ENCODE measurements at regions not wholly inside any gene's neighbourhood (a gene's known extent, or its start where the extent isn't known, plus 50 kb on each side); places are given as distances from the start of the nearest gene placed in this dataset.

GRCh38 chr5:141790630-141791029 is 87.6 kb downstream of the PCDH1 start:
- DNase-seq (ENCODE audit: low spot score in 2 of 2) = no peak
- no peaks in the 10 kb centered on the region for H3K9me3 ChIP-seq
- H3K4me3 ChIP-seq = no peak overlapping the region
- H3K27me3 ChIP-seq = no peaks in the 10 kb centered on the region
- no peak overlapping the region for H3K27ac ChIP-seq
- H3K36me3 ChIP-seq = no peaks in the 10 kb centered on the region
- TF ChIP-seq CTCF (IDR thresholded peaks at IDR 0.05) = no peak
- no peak for TF ChIP-seq POLR2A (IDR thresholded peaks at IDR 0.05)
- WGBS, 2 donors = 85 to 88% methylated on average over 3 of the region's 3 CpGs
- no peaks in the 10 kb centered on the region for H3K4me1 ChIP-seq

DNA sequence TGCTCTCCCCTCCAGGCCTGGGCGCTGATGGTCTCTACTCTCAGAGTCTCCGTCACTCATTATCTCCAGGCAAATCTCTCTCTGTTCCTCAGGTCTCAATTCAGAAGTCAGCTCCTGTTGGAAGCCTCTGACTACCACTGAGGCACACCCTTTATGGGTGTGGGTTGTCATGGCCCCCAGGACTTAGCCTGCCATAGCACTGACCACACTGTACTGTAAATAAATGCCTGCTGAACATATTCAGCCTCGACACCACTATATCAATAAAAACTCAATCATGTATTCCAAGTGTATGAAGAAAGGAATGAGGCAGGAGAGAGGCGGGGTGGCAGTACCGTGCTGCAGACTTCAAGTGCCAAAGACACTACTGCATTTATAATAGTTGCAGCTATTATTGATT is 88.9 kb downstream of the PCDH1 start:
- DNase-seq (ENCODE audit: low spot score in 2 of 2) = no peak
- WGBS, 2 donors = 73 to 76% methylated on average over 5 of the region's 5 CpGs
- TF ChIP-seq POLR2A (IDR thresholded peaks at IDR 0.05) = no peak
- TF ChIP-seq CTCF (IDR thresholded peaks at IDR 0.05) = no peak
- TF ChIP-seq EP300 (IDR thresholded peaks at IDR 0.05) = no peak
- no peak overlapping the region for H3K27ac ChIP-seq
- H3K36me3 ChIP-seq = no peaks in the 10 kb centered on the region
- no peaks in the 10 kb centered on the region for H3K9me3 ChIP-seq
- H3K4me3 ChIP-seq = no peak overlapping the region
- no peaks in the 10 kb centered on the region for H3K4me1 ChIP-seq
- H3K27me3 ChIP-seq = no peaks in the 10 kb centered on the region

GRCh38 chr5:141788296-141788970 is 89.8 kb downstream of the PCDH1 start:
- Histone ChIP-seq H3K36me3 (no peaks in the 10 kb centered on the region), H3K27ac (no peak overlapping the region), H3K27me3 (no peaks in the 10 kb centered on the region), H3K4me3 (no peak overlapping the region), H3K9me3 (no peaks in the 10 kb centered on the region), H3K4me1 (no peaks in the 10 kb centered on the region)
- TF ChIP-seq POLR2A (IDR thresholded peaks at IDR 0.05) (no peak), EP300 (IDR thresholded peaks at IDR 0.05) (no peak), CTCF (IDR thresholded peaks at IDR 0.05) (no peak)
- no peak for DNase-seq (ENCODE audit: low spot score in 2 of 2)
- 67 to 75% methylated on average over 6 of the region's 6 CpGs for WGBS, 2 donors

DNA sequence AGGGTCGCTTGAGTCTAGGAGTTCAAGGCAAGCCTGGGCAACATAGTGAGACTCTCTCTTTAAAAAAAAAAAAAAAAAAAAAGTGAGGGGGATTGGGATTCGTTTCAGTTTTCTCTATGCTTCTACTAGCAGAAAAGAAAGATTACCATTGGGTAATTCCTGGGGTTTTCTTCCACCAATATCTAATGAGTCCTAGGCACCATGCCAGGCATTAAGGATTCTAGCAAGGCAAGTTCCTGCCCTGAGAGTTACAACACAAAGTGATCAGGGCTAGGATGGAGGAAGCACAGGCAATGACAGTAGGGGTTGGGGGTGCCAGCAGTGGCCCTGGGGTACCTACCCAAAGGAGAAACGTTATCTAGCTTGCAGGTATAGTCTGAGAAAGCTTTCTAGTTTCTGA is 90.8 kb downstream of the PCDH1 start:
- H3K27ac ChIP-seq = no peak overlapping the region
- no peaks in the 10 kb centered on the region for H3K27me3 ChIP-seq
- WGBS, 2 donors = 58 to 62% methylated on average over 3 of the region's 3 CpGs
- peak in 1 of 2 donors; percentile 8 for DNase-seq (ENCODE audit: low spot score in 2 of 2)
- TF ChIP-seq POLR2A (IDR thresholded peaks at IDR 0.05) (no peak), CTCF (IDR thresholded peaks at IDR 0.05) (no peak), EP300 (IDR thresholded peaks at IDR 0.05) (no peak)
- H3K4me3 ChIP-seq = no peak overlapping the region
- no peaks in the 10 kb centered on the region for H3K9me3 ChIP-seq
- H3K4me1 ChIP-seq = no peaks in the 10 kb centered on the region
- no peaks in the 10 kb centered on the region for H3K36me3 ChIP-seq

DNA sequence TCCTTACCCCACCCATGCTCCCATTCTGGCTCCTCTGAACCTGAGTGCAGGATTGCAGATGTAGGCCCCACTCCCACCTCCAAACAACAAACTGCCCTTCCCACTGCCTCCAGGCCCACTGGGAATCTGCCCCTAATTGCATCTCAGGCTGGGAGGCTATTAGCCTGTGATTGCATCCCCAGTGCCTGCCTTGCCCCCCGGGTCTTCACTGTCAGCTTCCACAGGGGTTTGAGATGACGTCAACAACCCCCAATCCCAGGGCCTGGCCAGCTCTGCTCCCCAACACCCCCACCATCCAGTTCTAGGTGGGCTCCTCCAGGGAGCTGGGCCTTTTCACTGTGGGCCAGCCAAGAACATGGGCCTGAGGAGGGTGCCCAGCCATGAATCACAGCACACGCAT is 91.5 kb downstream of the PCDH1 start:
- H3K27ac ChIP-seq = no peak overlapping the region
- WGBS, 2 donors = 75% methylated on average over 3 of the region's 3 CpGs
- no peak for DNase-seq (ENCODE audit: low spot score in 2 of 2)
- H3K4me3 ChIP-seq = no peak overlapping the region
- H3K9me3 ChIP-seq = no peaks in the 10 kb centered on the region
- no peaks in the 10 kb centered on the region for H3K4me1 ChIP-seq
- TF ChIP-seq EP300 (IDR thresholded peaks at IDR 0.05) (no peak), POLR2A (IDR thresholded peaks at IDR 0.05) (no peak), CTCF (IDR thresholded peaks at IDR 0.05) (no peak)
- H3K36me3 ChIP-seq = no peaks in the 10 kb centered on the region
- H3K27me3 ChIP-seq = no peaks in the 10 kb centered on the region

All from tibial nerve (tissue), 4 donors.